Skeletal muscle tissue (tissue), 3 donors: ENCODE measurements at regions not wholly inside any gene's neighbourhood (a gene's known extent, or its start where the extent isn't known, plus 50 kb on each side); places are given as distances from the start of the nearest gene placed in this dataset.

Source experiments
- H3K27ac ChIP-seq: one replicate; pipeline ENCODE4 v1.7.0; 2013; ENCODE audit warnings: mild to moderate bottlenecking, low read depth, low read length, inconsistent platforms
- H3K27me3 ChIP-seq, 3 donors: one replicate each; pipeline ENCODE4 v1.7.0; 2013; ENCODE audit warnings: low read length in 3 of 3; ENCODE audit not compliant: control insufficient read depth in 3 of 3, insufficient read depth in 3 of 3
- H3K36me3 ChIP-seq, 3 donors: one replicate each; pipeline ENCODE4 v1.7.0; 2013; ENCODE audit warnings: low read length in 3 of 3; ENCODE audit not compliant: control insufficient read depth in 3 of 3, insufficient read depth in 3 of 3
- H3K4me1 ChIP-seq, 3 donors: one replicate each; pipeline ENCODE4 v1.7.0; 2013; ENCODE audit warnings: low read length in 3 of 3, mild to moderate bottlenecking in 3 of 3; ENCODE audit not compliant: control insufficient read depth in 3 of 3, insufficient read depth in 3 of 3
- H3K4me3 ChIP-seq, 3 donors: one replicate each; pipeline ENCODE4 v1.7.0; 2013; ENCODE audit warnings: low read length in 3 of 3
- H3K9ac ChIP-seq, 3 donors: one replicate each; pipeline ENCODE4 v1.7.0; 2013; ENCODE audit warnings: low read length in 3 of 3, mild to moderate bottlenecking in 3 of 3, moderate library complexity in 2 of 3, low read depth in 1 of 3
- H3K9me3 ChIP-seq, 3 donors: one replicate each; pipeline ENCODE4 v1.7.0; 2013; ENCODE audit warnings: low read length in 3 of 3; ENCODE audit not compliant: control insufficient read depth in 3 of 3
- donor health status: Osteomylitis.

DNA sequence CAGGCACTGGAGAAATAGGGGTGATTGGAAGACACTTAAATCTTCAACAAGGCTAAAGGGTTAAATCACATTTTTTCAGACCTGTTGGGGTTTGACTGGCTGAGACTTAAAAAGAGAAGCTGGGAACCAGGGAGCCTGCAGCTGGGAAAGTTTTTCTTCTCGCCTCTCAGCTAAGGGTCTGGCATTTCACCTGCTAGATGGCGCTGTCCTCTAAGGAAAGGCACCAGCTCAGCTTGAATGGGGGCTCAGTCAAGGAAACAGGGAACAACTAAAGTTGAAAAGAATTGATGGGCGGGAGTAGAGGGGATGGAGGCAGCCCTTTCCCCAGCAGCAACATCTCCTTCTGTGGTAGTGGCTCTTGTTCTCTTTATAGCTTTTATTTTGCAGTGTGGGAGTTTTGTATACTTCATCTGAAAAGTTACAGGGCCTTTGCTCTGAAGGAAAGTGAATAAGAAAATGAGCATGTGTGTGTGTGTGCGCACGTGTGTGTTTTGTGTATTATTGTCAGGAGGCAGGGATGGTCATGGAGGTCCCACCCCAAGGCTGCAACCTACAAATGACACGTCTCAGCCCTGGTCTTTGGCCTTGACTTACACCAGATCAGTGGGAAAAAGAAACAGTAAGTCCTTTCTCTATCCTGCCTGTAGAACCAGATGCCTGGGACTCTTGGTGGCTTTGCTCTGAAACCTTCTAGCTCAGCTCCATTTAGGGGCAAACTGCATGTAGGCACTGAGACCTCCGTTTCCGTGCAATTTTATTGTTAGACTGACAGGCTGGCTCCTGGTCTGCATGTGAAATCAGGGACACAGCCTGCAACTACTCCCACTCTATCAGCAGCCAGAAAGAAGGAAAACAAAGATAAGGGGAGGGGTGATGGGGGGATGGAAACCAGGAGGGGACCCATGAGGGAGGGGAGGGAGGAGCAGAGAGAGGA lies 316.2 kb upstream of the CLINT1 start:
- no peaks in the 10 kb centered on the region for H3K27me3 ChIP-seq
- no peaks in the 10 kb centered on the region for H3K36me3 ChIP-seq
- no peaks in the 10 kb centered on the region for H3K9me3 ChIP-seq
- no peak overlapping the region for H3K4me3 ChIP-seq
- H3K9ac ChIP-seq = no peak overlapping the region
- no peak overlapping the region for H3K27ac ChIP-seq
- H3K4me1 ChIP-seq = peaks cover 0 to 7% (median 6%) of the 10 kb centered on the region in 3 donors

- Histone ChIP-seq H3K4me3 (no peak overlapping the region), H3K9ac (no peak overlapping the region), H3K27me3 (no peaks in the 10 kb centered on the region), H3K27ac (no peak overlapping the region), H3K4me1 (peaks cover 0 to 7% (median 6%) of the 10 kb centered on the region in 3 donors), H3K36me3 (no peaks in the 10 kb centered on the region), H3K9me3 (no peaks in the 10 kb centered on the region)
Measured at GRCh38 chr5:158174026-158174425, 315.1 kb upstream of the CLINT1 start.

DNA sequence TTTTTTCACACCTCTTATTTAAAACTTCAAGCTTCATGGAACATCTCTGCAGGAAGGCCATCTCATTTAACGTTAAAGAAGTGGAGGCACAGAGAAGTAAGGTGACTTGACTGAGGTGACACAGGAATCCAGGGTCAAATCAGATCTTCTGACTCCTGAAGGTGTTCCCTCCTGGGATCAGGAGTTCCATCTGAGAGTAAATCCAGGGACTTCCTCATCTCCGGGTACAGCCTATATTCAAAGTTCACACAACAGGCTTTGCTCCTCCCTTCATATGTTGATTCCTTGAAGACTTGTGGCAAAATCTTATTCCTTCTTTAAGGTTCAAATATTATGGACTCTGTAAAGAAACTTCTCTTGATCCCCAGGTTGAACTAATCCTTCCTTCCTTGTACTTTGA lies 313.1 kb upstream of the CLINT1 start:
- no peaks in the 10 kb centered on the region for H3K27me3 ChIP-seq
- H3K9ac ChIP-seq = no peak overlapping the region
- H3K4me3 ChIP-seq = no peak overlapping the region
- H3K4me1 ChIP-seq = peaks cover 0 to 7% (median 6%) of the 10 kb centered on the region in 3 donors
- H3K9me3 ChIP-seq = no peaks in the 10 kb centered on the region
- H3K27ac ChIP-seq = no peak overlapping the region
- no peaks in the 10 kb centered on the region for H3K36me3 ChIP-seq

DNA sequence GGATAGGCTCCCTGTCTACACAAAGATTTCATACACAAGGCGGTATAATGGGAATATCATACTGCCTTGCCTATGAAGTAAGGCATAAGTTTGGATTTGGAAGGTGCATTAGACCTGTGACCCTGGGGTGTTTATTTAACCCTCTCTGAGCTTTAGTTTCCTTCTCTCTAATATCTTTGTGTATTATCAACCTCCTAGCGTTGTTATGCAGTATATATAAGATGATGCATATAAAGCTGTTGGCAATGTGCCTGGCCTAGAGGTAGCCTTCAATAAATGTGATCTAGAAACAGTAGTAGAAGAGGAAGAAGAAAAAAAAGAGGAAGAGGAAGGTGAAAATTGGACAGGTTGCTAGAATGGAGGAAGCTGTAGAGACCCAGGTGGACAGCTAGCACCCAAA lies 311.6 kb upstream of the CLINT1 start:
- H3K9me3 ChIP-seq = no peaks in the 10 kb centered on the region
- no peak overlapping the region for H3K4me3 ChIP-seq
- H3K9ac ChIP-seq = no peak overlapping the region
- H3K36me3 ChIP-seq = no peaks in the 10 kb centered on the region
- H3K27ac ChIP-seq = no peak overlapping the region
- no peaks in the 10 kb centered on the region for H3K27me3 ChIP-seq
- H3K4me1 ChIP-seq = peaks cover 0 to 6% (median 0%) of the 10 kb centered on the region in 3 donors

DNA sequence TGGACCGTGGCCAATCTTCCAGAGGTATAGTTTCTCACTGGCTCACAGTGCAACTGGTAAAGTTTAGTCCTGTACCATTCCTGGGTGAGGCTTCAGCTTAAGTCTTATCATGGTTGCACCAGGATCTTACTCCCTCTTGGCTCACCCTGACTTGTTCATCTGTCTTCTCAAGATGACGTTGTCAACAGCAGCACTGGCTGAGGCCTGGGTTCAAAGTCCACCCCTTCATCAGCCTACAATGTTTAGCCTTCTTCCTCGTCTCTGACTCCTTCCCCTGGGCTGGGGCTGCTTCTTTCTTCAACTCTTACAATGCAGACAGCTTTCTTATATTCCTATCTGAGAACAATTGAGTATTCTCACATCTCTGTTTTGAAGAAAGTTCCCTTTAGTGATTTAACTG lies 311.1 kb upstream of the CLINT1 start:
- no peaks in the 10 kb centered on the region for H3K36me3 ChIP-seq
- no peak overlapping the region for H3K9ac ChIP-seq
- H3K9me3 ChIP-seq = no peaks in the 10 kb centered on the region
- peaks cover 0 to under 1% (median 0%) of the 10 kb centered on the region in 3 donors for H3K4me1 ChIP-seq
- no peak overlapping the region for H3K4me3 ChIP-seq
- H3K27ac ChIP-seq = no peak overlapping the region
- H3K27me3 ChIP-seq = no peaks in the 10 kb centered on the region

DNA sequence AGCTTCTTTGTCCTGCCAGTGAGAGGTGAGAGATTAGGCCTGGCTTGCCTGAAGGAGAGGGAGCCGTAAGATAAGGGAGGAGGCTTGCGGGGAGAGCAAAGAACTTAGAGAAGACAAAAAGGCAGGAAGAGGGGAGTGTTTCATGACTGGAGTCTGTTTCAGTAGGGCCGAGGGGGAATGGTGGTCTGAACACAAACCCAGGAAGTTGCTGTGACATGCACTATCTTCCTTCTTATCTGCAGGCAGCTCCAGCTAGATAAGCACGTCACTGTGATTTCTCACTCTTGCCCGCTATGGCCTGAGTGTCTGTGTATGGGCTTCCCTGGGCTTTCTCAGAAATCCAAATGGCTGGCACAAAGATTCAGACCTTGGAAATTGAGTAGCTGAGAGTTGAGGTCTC lies 307.5 kb upstream of the CLINT1 start:
- Histone ChIP-seq H3K27ac (no peak overlapping the region), H3K27me3 (no peaks in the 10 kb centered on the region), H3K4me3 (no peak overlapping the region), H3K4me1 (no peaks in the 10 kb centered on the region), H3K9ac (no peak overlapping the region), H3K9me3 (no peaks in the 10 kb centered on the region), H3K36me3 (no peaks in the 10 kb centered on the region)

DNA sequence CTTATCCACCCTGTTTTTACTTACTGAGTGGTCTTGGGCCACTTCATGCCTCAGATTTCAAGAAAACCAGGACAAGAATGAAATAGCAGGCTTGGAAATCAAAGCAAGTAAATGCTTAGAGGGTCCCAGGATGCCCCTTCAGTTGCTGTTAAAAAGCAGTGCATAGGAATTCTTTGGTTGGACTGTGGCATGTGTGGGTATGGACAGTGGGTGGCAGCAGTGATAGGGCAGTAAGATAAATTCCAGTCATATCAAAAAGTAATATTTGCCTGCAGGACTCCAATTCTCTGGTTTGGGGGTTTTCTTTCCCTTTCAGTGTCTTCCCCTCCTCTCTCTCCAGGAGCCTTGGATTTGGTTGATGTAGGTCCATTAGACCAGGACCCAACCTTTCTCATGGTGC lies 306.7 kb upstream of the CLINT1 start:
- Histone ChIP-seq H3K27ac (no peak overlapping the region), H3K9ac (no peak overlapping the region)

DNA sequence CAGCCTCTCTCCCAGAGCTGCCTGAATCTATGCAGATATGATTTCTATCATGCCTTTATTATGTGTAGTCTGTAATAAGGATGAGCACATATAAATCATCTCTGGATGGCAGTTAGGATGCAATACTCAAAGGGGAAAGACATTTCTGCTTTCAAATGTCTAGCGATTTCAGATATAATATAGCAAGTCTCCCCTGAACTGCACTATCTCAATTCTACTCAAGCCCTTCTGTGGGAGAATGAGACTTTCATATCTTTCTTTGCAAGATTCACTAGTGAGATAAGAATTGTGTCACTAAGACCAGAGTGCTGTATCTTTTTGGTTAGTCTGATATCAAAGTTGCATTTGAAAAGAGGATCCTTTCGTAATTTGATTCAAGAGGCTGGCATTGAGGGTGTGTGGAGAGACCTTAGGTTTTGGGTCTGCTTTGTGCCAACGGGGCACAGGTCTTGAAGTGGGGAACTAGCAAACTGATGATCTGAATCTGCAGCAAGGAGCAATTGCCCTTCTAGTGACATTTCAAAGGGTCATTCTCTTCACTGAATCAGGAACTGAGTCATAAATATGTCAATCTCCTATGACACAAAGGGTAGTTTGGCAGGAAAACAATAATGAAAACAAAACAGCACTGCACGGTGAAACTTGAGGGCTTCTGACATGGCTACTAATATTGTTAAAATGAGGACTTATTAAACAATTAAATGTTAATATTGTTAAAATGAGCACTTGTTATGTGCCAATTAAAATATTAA lies 305.5 kb upstream of the CLINT1 start:
- Histone ChIP-seq H3K27ac (no peak overlapping the region), H3K9me3 (no peaks in the 10 kb centered on the region), H3K27me3 (no peaks in the 10 kb centered on the region), H3K9ac (no peak overlapping the region), H3K4me3 (no peak overlapping the region), H3K36me3 (no peaks in the 10 kb centered on the region), H3K4me1 (no peaks in the 10 kb centered on the region)

More for the DNA sequence above, 306.7 kb upstream of the CLINT1 start:
- no peak overlapping the region for H3K4me3 ChIP-seq
- no peaks in the 10 kb centered on the region for H3K4me1 ChIP-seq
- H3K9me3 ChIP-seq = no peaks in the 10 kb centered on the region
- no peaks in the 10 kb centered on the region for H3K36me3 ChIP-seq
- H3K27me3 ChIP-seq = no peaks in the 10 kb centered on the region

DNA sequence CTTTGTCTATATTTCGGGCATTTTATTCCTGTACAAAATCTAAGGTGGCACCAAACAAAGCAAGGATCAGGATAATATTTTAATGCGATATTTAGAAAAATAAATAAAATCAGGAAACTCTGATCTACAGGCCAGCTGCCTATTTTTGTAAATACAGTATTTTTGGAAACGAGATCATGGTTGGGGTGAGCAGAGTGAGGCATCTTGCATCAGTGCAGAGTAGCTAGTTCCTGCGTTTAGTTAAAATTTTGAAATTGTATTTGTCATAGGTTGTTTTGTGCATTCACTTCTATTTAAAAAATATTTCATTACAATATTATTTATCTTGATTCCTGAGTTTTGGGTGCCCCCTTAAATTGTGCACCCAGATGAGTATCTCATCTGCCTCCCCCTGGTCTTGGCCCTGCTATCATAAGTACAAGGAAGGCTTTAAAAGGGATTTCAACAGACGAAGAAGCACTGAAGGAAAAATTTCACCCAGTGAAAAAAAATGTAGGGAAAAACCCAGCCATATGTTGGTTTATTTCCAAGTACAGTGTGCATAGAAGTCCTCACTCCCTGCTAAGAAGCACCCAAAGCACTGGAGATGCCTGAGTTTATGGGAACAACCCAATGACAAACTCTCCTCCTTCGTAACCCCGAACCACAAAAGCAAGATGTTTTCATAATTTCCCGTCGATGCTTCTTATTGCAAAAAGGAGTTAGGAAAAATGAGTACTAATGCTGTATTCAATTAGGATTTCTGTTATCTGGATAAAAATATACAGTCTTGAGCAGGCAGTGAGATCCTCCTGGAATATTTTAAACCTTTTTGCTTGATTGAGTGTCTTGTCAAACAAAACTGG lies 304.7 kb upstream of the CLINT1 start:
- Histone ChIP-seq H3K27ac (no peak overlapping the region), H3K4me3 (no peak overlapping the region), H3K9me3 (peaks cover 0 to 2% (median 0%) of the 10 kb centered on the region in 3 donors), H3K9ac (no peak overlapping the region), H3K36me3 (no peaks in the 10 kb centered on the region), H3K27me3 (no peaks in the 10 kb centered on the region), H3K4me1 (no peaks in the 10 kb centered on the region)
